ENCODE measurements at regions not wholly inside any gene's neighbourhood (a gene's known extent, or its start where the extent isn't known, plus 50 kb on each side); places are given as distances from the start of the nearest gene placed in this dataset.

- TF ChIP-seq CTCF (conservative IDR thresholded peaks at IDR 0.05; ENCODE audit: low read depth, low read length) = no peak
- TF ChIP-seq EZH2 (IDR thresholded peaks at IDR 0.05; ENCODE audit: borderline replicate concordance, low read depth, low read length, poor library complexity, severe bottlenecking) = no peak
These were observed 724.1 kb upstream of the ADAMTS5 start for GRCh38 chr21:27691006-27691405.

All from A673 (cell line).